ENCODE measurements at regions not wholly inside any gene's neighbourhood (a gene's known extent, or its start where the extent isn't known, plus 50 kb on each side); places are given as distances from the start of the nearest gene placed in this dataset.
"Not testable (repeated sequence)": the region's sequence is repeated elsewhere in the genome, so short reads cannot be mapped to it uniquely, and the experiment has no call there.

GRCh38 chr4:147108409-147108808 is 162.7 kb upstream of the TTC29 start:
- TF ChIP-seq TAF1 (IDR thresholded peaks at IDR 0.05; ENCODE audit: borderline replicate concordance, low read depth, low read length), result no peak
- TF ChIP-seq POLR2A (IDR thresholded peaks at IDR 0.05; ENCODE audit: low read depth, low read length), result no peak
- no peak for TF ChIP-seq POLR2AphosphoS5 (IDR thresholded peaks at IDR 0.05; ENCODE audit: low read depth, low read length)
- no peak for DNase-seq (ENCODE audit: insufficient read length)
- no peak for FAIRE-seq

- DNase-seq (ENCODE audit: insufficient read length), result no peak
- TF ChIP-seq TAF1 (IDR thresholded peaks at IDR 0.05; ENCODE audit: borderline replicate concordance, low read depth, low read length) (no peak), POLR2A (IDR thresholded peaks at IDR 0.05; ENCODE audit: low read depth, low read length) (no peak), POLR2AphosphoS5 (IDR thresholded peaks at IDR 0.05; ENCODE audit: low read depth, low read length) (no peak)
- no peak for FAIRE-seq
Observed at GRCh38 chr4:147109800-147110199, 164.1 kb upstream of the TTC29 start.

GRCh38 chr4:147110473-147111367 is 165.1 kb upstream of the TTC29 start:
- DNase-seq (ENCODE audit: insufficient read length), result no peak
- FAIRE-seq, result peak; percentile 33
- TF ChIP-seq TAF1 (IDR thresholded peaks at IDR 0.05; ENCODE audit: borderline replicate concordance, low read depth, low read length) (no peak), POLR2A (IDR thresholded peaks at IDR 0.05; ENCODE audit: low read depth, low read length) (no peak), POLR2AphosphoS5 (IDR thresholded peaks at IDR 0.05; ENCODE audit: low read depth, low read length) (no peak)

GRCh38 chr4:147112196-147112595 is 166.5 kb upstream of the TTC29 start:
- not testable (repeated sequence) for FAIRE-seq; DNase-seq (ENCODE audit: insufficient read length)

GRCh38 chr4:147117431-147117830 is 171.8 kb upstream of the TTC29 start:
- FAIRE-seq (no peak), DNase-seq (ENCODE audit: insufficient read length) (no peak)
- no peak for TF ChIP-seq POLR2A (IDR thresholded peaks at IDR 0.05; ENCODE audit: low read depth, low read length)
- TF ChIP-seq TAF1 (IDR thresholded peaks at IDR 0.05; ENCODE audit: borderline replicate concordance, low read depth, low read length), result no peak

GRCh38 chr4:147118528-147118927 is 172.9 kb upstream of the TTC29 start:
- FAIRE-seq (peak; percentile 57), DNase-seq (ENCODE audit: insufficient read length) (no peak)
- no peak for TF ChIP-seq POLR2AphosphoS5 (IDR thresholded peaks at IDR 0.05; ENCODE audit: low read depth, low read length)
- TF ChIP-seq TAF1 (IDR thresholded peaks at IDR 0.05; ENCODE audit: borderline replicate concordance, low read depth, low read length), result no peak
- no peak for TF ChIP-seq POLR2A (IDR thresholded peaks at IDR 0.05; ENCODE audit: low read depth, low read length)

GRCh38 chr4:147122685-147123084 is 177.0 kb upstream of the TTC29 start:
- FAIRE-seq (no peak), DNase-seq (ENCODE audit: insufficient read length) (no peak)
- TF ChIP-seq TAF1 (IDR thresholded peaks at IDR 0.05; ENCODE audit: borderline replicate concordance, low read depth, low read length) (no peak), POLR2A (IDR thresholded peaks at IDR 0.05; ENCODE audit: low read depth, low read length) (no peak), POLR2AphosphoS5 (IDR thresholded peaks at IDR 0.05; ENCODE audit: low read depth, low read length) (no peak)

- TF ChIP-seq POLR2AphosphoS5 (IDR thresholded peaks at IDR 0.05; ENCODE audit: low read depth, low read length) (no peak), TAF1 (IDR thresholded peaks at IDR 0.05; ENCODE audit: borderline replicate concordance, low read depth, low read length) (no peak), POLR2A (IDR thresholded peaks at IDR 0.05; ENCODE audit: low read depth, low read length) (no peak)
- DNase-seq (ENCODE audit: insufficient read length), result no peak
- FAIRE-seq, result no peak
Observed at GRCh38 chr4:147123146-147123545, 177.5 kb upstream of the TTC29 start.

GRCh38 chr4:147128787-147129186 is 183.1 kb upstream of the TTC29 start:
- FAIRE-seq (no peak), DNase-seq (ENCODE audit: insufficient read length) (no peak)
- TF ChIP-seq TAF1 (IDR thresholded peaks at IDR 0.05; ENCODE audit: borderline replicate concordance, low read depth, low read length) (no peak), POLR2A (IDR thresholded peaks at IDR 0.05; ENCODE audit: low read depth, low read length) (no peak), POLR2AphosphoS5 (IDR thresholded peaks at IDR 0.05; ENCODE audit: low read depth, low read length) (no peak)

- DNase-seq (ENCODE audit: insufficient read length) (no peak), FAIRE-seq (no peak)
- TF ChIP-seq POLR2A (IDR thresholded peaks at IDR 0.05; ENCODE audit: low read depth, low read length), result no peak
- no peak for TF ChIP-seq POLR2AphosphoS5 (IDR thresholded peaks at IDR 0.05; ENCODE audit: low read depth, low read length)
- no peak for TF ChIP-seq TAF1 (IDR thresholded peaks at IDR 0.05; ENCODE audit: borderline replicate concordance, low read depth, low read length)
Observed at GRCh38 chr4:147129687-147130086, 184.0 kb upstream of the TTC29 start.

- FAIRE-seq (no peak), DNase-seq (ENCODE audit: insufficient read length) (no peak)
- TF ChIP-seq POLR2A (IDR thresholded peaks at IDR 0.05; ENCODE audit: low read depth, low read length) (no peak), TAF1 (IDR thresholded peaks at IDR 0.05; ENCODE audit: borderline replicate concordance, low read depth, low read length) (no peak), POLR2AphosphoS5 (IDR thresholded peaks at IDR 0.05; ENCODE audit: low read depth, low read length) (no peak)
Observed at GRCh38 chr4:147134536-147135210, 189.0 kb upstream of the TTC29 start.

- DNase-seq (ENCODE audit: insufficient read length), result no peak
- TF ChIP-seq TAF1 (IDR thresholded peaks at IDR 0.05; ENCODE audit: borderline replicate concordance, low read depth, low read length) (no peak), POLR2A (IDR thresholded peaks at IDR 0.05; ENCODE audit: low read depth, low read length) (no peak), POLR2AphosphoS5 (IDR thresholded peaks at IDR 0.05; ENCODE audit: low read depth, low read length) (no peak)
- FAIRE-seq, result no peak
Observed at GRCh38 chr4:147136310-147136709, 190.6 kb upstream of the TTC29 start.

All from GM12892 (cell line).